Fibroblast of skin of scalp (primary cell): ENCODE measurements at regions not wholly inside any gene's neighbourhood (a gene's known extent, or its start where the extent isn't known, plus 50 kb on each side); places are given as distances from the start of the nearest gene placed in this dataset.
"Not testable (repeated sequence)": the region's sequence is repeated elsewhere in the genome, so short reads cannot be mapped to it uniquely, and the experiment has no call there.

Experiments used
- DNase-seq: peaks from one replicate; pipeline ENCODE4 v3.0.0-alpha.2; 2013

GRCh38 chr7:45410893-45411292 lies 163.3 kb upstream of the ADCY1 start:
- no peak for DNase-seq

- no peak for DNase-seq
Observed at GRCh38 chr7:45413419-45413818, 160.7 kb upstream of the ADCY1 start.

- DNase-seq, result no peak
Observed at GRCh38 chr7:45414226-45414625, 159.9 kb upstream of the ADCY1 start.

- DNase-seq, result no peak
Observed at GRCh38 chr7:45415265-45415664, 158.9 kb upstream of the ADCY1 start.

- no peak for DNase-seq
Observed at GRCh38 chr7:45416846-45417245, 157.3 kb upstream of the ADCY1 start.

- DNase-seq, result no peak
Observed at GRCh38 chr7:45417268-45417667, 156.9 kb upstream of the ADCY1 start.

GRCh38 chr7:45417735-45418134 lies 156.4 kb upstream of the ADCY1 start:
- DNase-seq, result no peak

GRCh38 chr7:45420843-45421495 lies 153.2 kb upstream of the ADCY1 start:
- DNase-seq, result peak; percentile 87

- DNase-seq, result peak; percentile 79
Observed at GRCh38 chr7:45421806-45422205, 152.4 kb upstream of the ADCY1 start.

- DNase-seq, result no peak
Observed at GRCh38 chr7:45430397-45430796, 143.8 kb upstream of the ADCY1 start.

GRCh38 chr7:45434167-45434784 lies 139.9 kb upstream of the ADCY1 start:
- DNase-seq, result no peak

- no peak for DNase-seq
Observed at GRCh38 chr7:45435131-45435530, 139.0 kb upstream of the ADCY1 start.

GRCh38 chr7:45435846-45436245 lies 138.3 kb upstream of the ADCY1 start:
- DNase-seq, result peak; percentile 91

- DNase-seq, result not testable (repeated sequence)
Observed at GRCh38 chr7:45440776-45441175, 133.4 kb upstream of the ADCY1 start.

GRCh38 chr7:45443263-45443662 lies 130.9 kb upstream of the ADCY1 start:
- DNase-seq, result no peak

GRCh38 chr7:45446195-45446944 lies 127.8 kb upstream of the ADCY1 start:
- DNase-seq, result no peak

- no peak for DNase-seq
Observed at GRCh38 chr7:45447296-45447695, 126.9 kb upstream of the ADCY1 start.

- DNase-seq, result no peak
Observed at GRCh38 chr7:45450571-45451204, 123.5 kb upstream of the ADCY1 start.

GRCh38 chr7:45451342-45452035 lies 122.7 kb upstream of the ADCY1 start:
- DNase-seq, result no peak

GRCh38 chr7:45454771-45455170 lies 119.4 kb upstream of the ADCY1 start:
- no peak for DNase-seq

GRCh38 chr7:45455662-45456061 lies 118.5 kb upstream of the ADCY1 start:
- no peak for DNase-seq

- no peak for DNase-seq
Observed at GRCh38 chr7:45456105-45456504, 118.1 kb upstream of the ADCY1 start.
